ENCODE measurements at regions not wholly inside any gene's neighbourhood (a gene's known extent, or its start where the extent isn't known, plus 50 kb on each side); places are given as distances from the start of the nearest gene placed in this dataset.
"Not testable (repeated sequence)": the region's sequence is repeated elsewhere in the genome, so short reads cannot be mapped to it uniquely, and the experiment has no call there.

GRCh38 chr13:64704121-64704649 lies 2526.0 kb downstream of the PCDH9 start:
- Histone ChIP-seq H3K27me3 (ENCODE audit: control insufficient read depth, low read length) (no peaks in the 10 kb centered on the region), H3K36me3 (ENCODE audit: control insufficient read depth, low read length) (no peaks in the 10 kb centered on the region), H3K4me2 (ENCODE audit: low read length) (no peak overlapping the region), H3F3A (ENCODE audit: control insufficient read depth, insufficient read depth) (no peaks in the 10 kb centered on the region), H3K9me3 (ENCODE audit: control insufficient read depth, insufficient read depth, low read length) (no peaks in the 10 kb centered on the region), H4K20me1 (ENCODE audit: control insufficient read depth, insufficient read depth, low read depth, low read length) (no peaks in the 10 kb centered on the region), H3K4me1 (ENCODE audit: control insufficient read depth, low read length) (no peaks in the 10 kb centered on the region), H3K4me3 (ENCODE audit: low read length) (no peak overlapping the region), H3K79me2 (ENCODE audit: control insufficient read depth, low read length) (no peaks in the 10 kb centered on the region), H3K27ac (ENCODE audit: low read depth, low read length) (no peak overlapping the region), H3K9me2 (replicated peaks; ENCODE audit: control insufficient read depth, low read length) (no peaks in the 10 kb centered on the region)
- TF ChIP-seq, protein P1, sequence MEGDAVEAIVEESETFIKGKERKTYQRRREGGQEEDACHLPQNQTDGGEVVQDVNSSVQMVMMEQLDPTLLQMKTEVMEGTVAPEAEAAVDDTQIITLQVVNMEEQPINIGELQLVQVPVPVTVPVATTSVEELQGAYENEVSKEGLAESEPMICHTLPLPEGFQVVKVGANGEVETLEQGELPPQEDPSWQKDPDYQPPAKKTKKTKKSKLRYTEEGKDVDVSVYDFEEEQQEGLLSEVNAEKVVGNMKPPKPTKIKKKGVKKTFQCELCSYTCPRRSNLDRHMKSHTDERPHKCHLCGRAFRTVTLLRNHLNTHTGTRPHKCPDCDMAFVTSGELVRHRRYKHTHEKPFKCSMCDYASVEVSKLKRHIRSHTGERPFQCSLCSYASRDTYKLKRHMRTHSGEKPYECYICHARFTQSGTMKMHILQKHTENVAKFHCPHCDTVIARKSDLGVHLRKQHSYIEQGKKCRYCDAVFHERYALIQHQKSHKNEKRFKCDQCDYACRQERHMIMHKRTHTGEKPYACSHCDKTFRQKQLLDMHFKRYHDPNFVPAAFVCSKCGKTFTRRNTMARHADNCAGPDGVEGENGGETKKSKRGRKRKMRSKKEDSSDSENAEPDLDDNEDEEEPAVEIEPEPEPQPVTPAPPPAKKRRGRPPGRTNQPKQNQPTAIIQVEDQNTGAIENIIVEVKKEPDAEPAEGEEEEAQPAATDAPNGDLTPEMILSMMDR (IDR thresholded peaks at IDR 0.05; ENCODE audit: low read depth, low read length, poor library complexity, severe bottlenecking): no peak
- no peak for TF ChIP-seq EZH2phosphoT487 (IDR thresholded peaks at IDR 0.05; ENCODE audit: borderline replicate concordance, low read length)

- Histone ChIP-seq H3K4me3 (ENCODE audit: low read length) (no peak overlapping the region), H3K27me3 (ENCODE audit: control insufficient read depth, low read length) (no peaks in the 10 kb centered on the region), H4K20me1 (ENCODE audit: control insufficient read depth, insufficient read depth, low read depth, low read length) (no peaks in the 10 kb centered on the region), H3K9me2 (replicated peaks; ENCODE audit: control insufficient read depth, low read length) (no peaks in the 10 kb centered on the region), H3K79me2 (ENCODE audit: control insufficient read depth, low read length) (no peaks in the 10 kb centered on the region), H3F3A (ENCODE audit: control insufficient read depth, insufficient read depth) (no peaks in the 10 kb centered on the region), H3K36me3 (ENCODE audit: control insufficient read depth, low read length) (no peaks in the 10 kb centered on the region), H3K4me2 (ENCODE audit: low read length) (no peak overlapping the region), H3K9me3 (ENCODE audit: control insufficient read depth, insufficient read depth, low read length) (no peaks in the 10 kb centered on the region), H3K4me1 (ENCODE audit: control insufficient read depth, low read length) (no peaks in the 10 kb centered on the region), H3K27ac (ENCODE audit: low read depth, low read length) (no peak overlapping the region)
- TF ChIP-seq EZH2phosphoT487 (IDR thresholded peaks at IDR 0.05; ENCODE audit: borderline replicate concordance, low read length): no peak
- TF ChIP-seq, protein P1 (IDR thresholded peaks at IDR 0.05; ENCODE audit: low read depth, low read length, poor library complexity, severe bottlenecking): no peak
Observed at GRCh38 chr13:64697226-64697625, 2532.9 kb downstream of the PCDH9 start.

DNA sequence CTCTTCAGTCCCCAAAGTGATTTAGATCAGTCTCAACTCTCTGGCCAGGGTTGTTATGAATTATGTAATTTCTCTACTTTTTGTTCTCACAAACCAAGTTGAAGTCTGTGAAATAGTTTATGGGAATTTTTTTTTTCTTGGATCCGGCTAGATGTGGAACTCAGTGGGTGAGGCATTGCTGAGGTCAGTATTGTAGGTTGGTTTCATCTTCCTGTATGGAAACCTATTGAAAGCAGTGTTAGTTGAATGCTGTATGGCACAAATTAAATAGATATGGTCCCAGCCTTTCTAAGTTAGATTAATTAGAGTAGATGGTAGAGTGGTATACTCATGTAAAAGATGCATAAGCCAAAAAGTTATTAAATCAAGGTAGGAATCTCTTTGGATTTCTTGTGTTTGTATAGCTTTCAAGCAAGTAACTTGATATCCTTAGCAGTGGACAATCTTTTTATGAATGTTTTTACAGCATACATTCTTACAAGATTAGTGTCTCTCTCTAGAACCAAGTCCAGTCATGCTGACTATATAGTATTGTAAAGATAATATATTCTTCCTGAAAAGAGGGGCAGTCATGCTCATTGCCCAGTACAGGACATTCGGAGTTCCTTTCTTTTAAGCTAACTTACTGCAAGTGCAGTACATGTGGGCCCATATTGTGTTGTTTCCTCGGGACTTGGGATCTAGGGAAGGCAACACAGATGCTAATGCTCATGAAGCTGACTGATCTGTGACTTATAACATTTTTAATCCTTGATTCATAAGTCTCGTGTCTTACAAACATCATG lies 2541.1 kb downstream of the PCDH9 start:
- Histone ChIP-seq H3K9me3 (ENCODE audit: control insufficient read depth, insufficient read depth, low read length) (no peaks in the 10 kb centered on the region), H3K9me2 (replicated peaks; ENCODE audit: control insufficient read depth, low read length) (no peaks in the 10 kb centered on the region), H3K27ac (ENCODE audit: low read depth, low read length) (no peak overlapping the region), H3F3A (ENCODE audit: control insufficient read depth, insufficient read depth) (no peaks in the 10 kb centered on the region), H3K27me3 (ENCODE audit: control insufficient read depth, low read length) (no peaks in the 10 kb centered on the region), H3K4me2 (ENCODE audit: low read length) (no peak overlapping the region), H3K4me3 (ENCODE audit: low read length) (no peak overlapping the region), H3K36me3 (ENCODE audit: control insufficient read depth, low read length) (no peaks in the 10 kb centered on the region), H3K79me2 (ENCODE audit: control insufficient read depth, low read length) (no peaks in the 10 kb centered on the region), H4K20me1 (ENCODE audit: control insufficient read depth, insufficient read depth, low read depth, low read length) (no peaks in the 10 kb centered on the region), H3K4me1 (ENCODE audit: control insufficient read depth, low read length) (no peaks in the 10 kb centered on the region)
- TF ChIP-seq, protein P1 (IDR thresholded peaks at IDR 0.05; ENCODE audit: low read depth, low read length, poor library complexity, severe bottlenecking): no peak
- no peak for TF ChIP-seq EZH2phosphoT487 (IDR thresholded peaks at IDR 0.05; ENCODE audit: borderline replicate concordance, low read length)

DNA sequence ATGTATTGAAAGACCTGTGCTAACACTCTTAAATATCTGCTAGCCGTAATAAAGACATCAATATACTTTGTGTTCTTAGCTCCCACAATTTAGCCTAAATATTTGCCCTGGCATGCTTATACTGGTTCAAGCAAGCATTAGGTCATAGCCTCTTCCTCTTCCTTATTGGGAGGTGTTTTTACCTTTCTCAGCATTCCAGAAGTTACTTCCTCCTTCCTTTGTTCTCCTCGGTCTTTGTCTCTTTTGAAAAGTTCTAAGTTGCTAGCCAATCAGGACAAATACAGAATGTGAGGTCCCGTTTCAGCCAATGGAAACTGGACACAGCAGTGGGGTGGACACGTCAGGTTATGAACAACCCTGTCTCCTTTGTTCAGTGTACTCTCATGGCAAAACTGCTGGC lies 2543.6 kb downstream of the PCDH9 start:
- not testable (repeated sequence) for H3K4me1 ChIP-seq (ENCODE audit: control insufficient read depth, low read length); H3K4me2 ChIP-seq (ENCODE audit: low read length); H3K36me3 ChIP-seq (ENCODE audit: control insufficient read depth, low read length); H4K20me1 ChIP-seq (ENCODE audit: control insufficient read depth, insufficient read depth, low read depth, low read length); H3K9me3 ChIP-seq (ENCODE audit: control insufficient read depth, insufficient read depth, low read length); H3K79me2 ChIP-seq (ENCODE audit: control insufficient read depth, low read length); H3F3A ChIP-seq (ENCODE audit: control insufficient read depth, insufficient read depth); H3K27me3 ChIP-seq (ENCODE audit: control insufficient read depth, low read length); H3K27ac ChIP-seq (ENCODE audit: low read depth, low read length); H3K4me3 ChIP-seq (ENCODE audit: low read length); H3K9me2 ChIP-seq (replicated peaks; ENCODE audit: control insufficient read depth, low read length)
